GM23338 (cell line): ENCODE measurements at regions not wholly inside any gene's neighbourhood (a gene's known extent, or its start where the extent isn't known, plus 50 kb on each side); places are given as distances from the start of the nearest gene placed in this dataset.

Source experiments
- ATAC-seq: fragments of 200-7000 bp; cut with Tn5 transposase; 3 replicates; pipeline ENCODE4 v1.9.1; 2020
- DNase-seq: peaks from one replicate; pipeline ENCODE4 v3.0.0-alpha.2; 2015; ENCODE audit warnings: low spot score
- H2AFZ ChIP-seq: fragments of 200-600 bp; sonication (generic); 2 replicates; pipeline ENCODE4 v1.8.0; 2016; ENCODE audit warnings: antibody characterized with exemption, mild to moderate bottlenecking, moderate library complexity
- H3F3A ChIP-seq: fragments of 200-600 bp; sonication (generic); replicated peaks from 2 replicates; pipeline ENCODE4 v1.8.0; 2017; ENCODE audit warnings: antibody characterized with exemption, mixed run types, low read depth
- H3K27ac ChIP-seq: fragments of 200-600 bp; sonication (generic); 2 replicates; pipeline ENCODE4 v1.6.1; 2016; ENCODE audit warnings: low read depth
- H3K27me3 ChIP-seq: fragments of 200-600 bp; sonication (generic); 2 replicates; pipeline ENCODE4 v1.8.0; 2016; ENCODE audit warnings: mild to moderate bottlenecking, mixed run types, moderate library complexity; ENCODE audit not compliant: insufficient read depth
- H3K36me3 ChIP-seq: fragments of 200-600 bp; sonication (generic); 2 replicates; pipeline ENCODE4 v1.8.0; 2016; ENCODE audit warnings: mild to moderate bottlenecking; ENCODE audit not compliant: insufficient read depth
- H3K4me1 ChIP-seq: fragments of 200-600 bp; sonication (generic); 2 replicates; pipeline ENCODE4 v1.8.0; 2016; ENCODE audit warnings: mild to moderate bottlenecking, moderate library complexity; ENCODE audit not compliant: insufficient read depth
- H3K4me2 ChIP-seq: fragments of 200-600 bp; sonication (generic); 2 replicates; pipeline ENCODE4 v1.7.1; 2017; ENCODE audit warnings: mixed run types
- H3K4me3 ChIP-seq: fragments of 200-600 bp; sonication (generic); 2 replicates; pipeline ENCODE4 v1.6.1; 2016; ENCODE audit warnings: mixed run types
- H3K79me2 ChIP-seq: fragments of 200-600 bp; sonication (generic); replicated peaks from 2 replicates; pipeline ENCODE4 v1.8.0; 2017; ENCODE audit warnings: mild to moderate bottlenecking; ENCODE audit not compliant: insufficient read depth
- H3K9me2 ChIP-seq: fragments of 200-600 bp; sonication (generic); 2 replicates; pipeline ENCODE4 v1.8.0; 2017; ENCODE audit not compliant: insufficient read depth
- H4K20me1 ChIP-seq: fragments of 200-600 bp; sonication (generic); replicated peaks from 2 replicates; pipeline ENCODE4 v1.8.0; 2017; ENCODE audit warnings: mild to moderate bottlenecking; ENCODE audit not compliant: insufficient read depth
- H3K27ac Mint-ChIP-seq: 2 replicates; pipeline ENCODE4 v1.8.0; 2020; ENCODE audit warnings: inconsistent platforms, mild to moderate bottlenecking, moderate library complexity, mixed read lengths
- H3K27me3 Mint-ChIP-seq: 3 replicates; pipeline ENCODE4 v1.8.0; 2022; ENCODE audit warnings: low read depth, mild to moderate bottlenecking, moderate library complexity, mixed read lengths, inconsistent platforms; ENCODE audit not compliant: insufficient read depth, poor library complexity
- H3K36me3 Mint-ChIP-seq: 3 replicates; pipeline ENCODE4 v1.8.0; 2021; ENCODE audit warnings: low read depth, mild to moderate bottlenecking, inconsistent platforms, moderate library complexity, mixed read lengths
- H3K4me1 Mint-ChIP-seq: 3 replicates; pipeline ENCODE4 v1.8.0; 2020; ENCODE audit warnings: mild to moderate bottlenecking, inconsistent platforms, mixed read lengths
- H3K4me3 Mint-ChIP-seq: 3 replicates; pipeline ENCODE4 v1.8.0; 2021; ENCODE audit warnings: moderate library complexity, mild to moderate bottlenecking, inconsistent platforms, mixed read lengths
- H3K9me3 Mint-ChIP-seq: 3 replicates; pipeline ENCODE4 v1.8.0; 2020; ENCODE audit warnings: moderate library complexity, mild to moderate bottlenecking, inconsistent platforms, mixed read lengths
- CREB1 ChIP-seq: fragments of 250-450 bp; sonication (Bioruptor Pico); IDR thresholded peaks from 2 replicates; pipeline ENCODE4 v1.5.0; 2020; ENCODE audit warnings: low read depth, mild to moderate bottlenecking, moderate library complexity
- CTCF ChIP-seq, 2 experiments: fragments of 200-600 bp in 1 of 2; sonication (generic) in 1 of 2; conservative IDR thresholded peaks; 2 replicates each; pipeline versions ENCODE4 v1.5.1 to v1.6.1; 2016 to 2017; ENCODE audit warnings: antibody characterized with exemption in 2 of 2, low read depth in 2 of 2, mild to moderate bottlenecking in 2 of 2, moderate library complexity in 1 of 2
- EZH2 ChIP-seq: fragments of 200-600 bp; sonication (generic); IDR thresholded peaks from one replicate; pipeline ENCODE4 v1.8.0; 2017; ENCODE audit warnings: antibody characterized with exemption, mild to moderate bottlenecking, low read depth; ENCODE audit not compliant: unreplicated experiment
- EZH2phosphoT487 ChIP-seq: fragments of 200-600 bp; sonication (generic); IDR thresholded peaks from one replicate; pipeline ENCODE4 v1.8.1; 2018; ENCODE audit warnings: antibody characterized with exemption; ENCODE audit not compliant: unreplicated experiment
- JUNB ChIP-seq: IDR thresholded peaks from one replicate; pipeline ENCODE4 v1.6.1; 2016; ENCODE audit warnings: antibody characterized with exemption; ENCODE audit not compliant: unreplicated experiment
- NANOG ChIP-seq: IDR thresholded peaks from 2 replicates; pipeline ENCODE4 v1.6.1; 2016; ENCODE audit warnings: antibody characterized with exemption, borderline replicate concordance
- POLR2AphosphoS5 ChIP-seq: IDR thresholded peaks from 2 replicates; pipeline ENCODE4 v1.6.1; 2016; ENCODE audit warnings: antibody characterized with exemption, low read depth
- REST ChIP-seq: IDR thresholded peaks from one replicate; pipeline ENCODE4 v1.6.1; 2018; ENCODE audit warnings: antibody characterized with exemption; ENCODE audit not compliant: unreplicated experiment
- STAT1 ChIP-seq: IDR thresholded peaks from one replicate; pipeline ENCODE4 v1.6.1; 2016; ENCODE audit warnings: antibody characterized with exemption; ENCODE audit not compliant: unreplicated experiment
- ZNF114 ChIP-seq: fragments of 250-450 bp; sonication (Bioruptor Pico); IDR thresholded peaks from 2 replicates; pipeline ENCODE4 v1.5.0; 2020; ENCODE audit warnings: mild to moderate bottlenecking, moderate library complexity
- ZNF331 ChIP-seq: fragments of 250-450 bp; sonication (Bioruptor Pico); IDR thresholded peaks from 2 replicates; pipeline ENCODE4 v1.5.0; 2020; ENCODE audit warnings: low read depth, mild to moderate bottlenecking, moderate library complexity
- ZNF462 ChIP-seq: fragments of 250-450 bp; sonication (Bioruptor Pico); IDR thresholded peaks from 2 replicates; pipeline ENCODE4 v1.5.0; 2020; ENCODE audit warnings: mild to moderate bottlenecking, moderate library complexity
- TF ChIP-seq, protein P1 (sequence below): IDR thresholded peaks from 2 replicates; pipeline ENCODE4 v1.6.1; 2016; ENCODE audit warnings: antibody characterized with exemption

DNA sequence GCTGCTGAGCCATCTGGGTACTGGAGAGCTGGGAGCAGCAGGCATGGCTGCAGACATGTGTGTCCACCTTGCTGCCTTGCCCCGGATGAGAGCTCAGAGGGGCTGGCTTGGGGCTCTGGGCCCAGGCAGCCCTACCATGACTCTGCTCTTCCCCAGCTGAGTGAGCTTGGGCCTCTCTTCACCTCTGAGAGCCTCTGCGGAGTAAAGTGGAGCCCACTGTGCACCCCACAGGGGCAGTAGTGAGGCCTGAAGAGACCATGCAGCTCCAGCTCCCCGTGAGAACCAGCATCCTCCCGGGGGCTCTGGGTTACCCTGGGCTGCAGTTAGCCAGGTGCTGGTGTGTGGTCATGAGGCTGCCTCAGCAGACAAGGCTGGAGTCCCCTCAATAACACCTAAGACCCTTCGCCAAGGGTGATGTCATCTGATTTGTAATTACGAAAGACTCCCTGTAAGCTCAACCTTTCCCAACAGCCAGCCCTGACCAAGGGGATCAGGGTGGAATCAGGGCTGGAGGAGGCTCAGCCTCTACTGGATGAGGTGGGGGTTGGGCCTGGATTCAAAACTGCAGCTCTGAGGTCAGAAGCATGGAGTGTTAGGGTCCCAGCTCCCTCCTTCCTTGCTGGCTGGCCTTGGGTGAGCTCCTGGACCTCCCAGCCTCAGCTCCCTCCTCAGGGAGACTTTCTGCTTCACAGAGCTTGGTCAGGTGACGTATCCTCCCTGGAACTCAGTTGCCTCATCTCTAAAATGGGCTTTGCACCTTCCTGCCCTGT, 308.0 kb downstream of the MATN1 start:
- Mint-ChIP-seq H3K9me3 (no peaks in the 10 kb centered on the region; the same call in 2 of the 3 replicates), H3K4me3 (no peak overlapping the region), H3K4me1 (no peaks in the 10 kb centered on the region), H3K27me3 (peaks cover 10% of the 10 kb centered on the region), H3K27ac (no peak overlapping the region), H3K36me3 (no peaks in the 10 kb centered on the region)
- Histone ChIP-seq H3K79me2 (no peaks in the 10 kb centered on the region), H2AFZ (no peak overlapping the region), H3F3A (no peaks in the 10 kb centered on the region), H3K36me3 (no peaks in the 10 kb centered on the region), H3K4me3 (no peak overlapping the region), H4K20me1 (no peaks in the 10 kb centered on the region), H3K9me2 (no peaks in the 10 kb centered on the region), H3K4me2 (no peak overlapping the region), H3K27ac (no peak overlapping the region), H3K4me1 (no peaks in the 10 kb centered on the region), H3K27me3 (no peaks in the 10 kb centered on the region)
- ATAC-seq (peak; percentile 43), DNase-seq (no peak)
- no peak for TF ChIP-seq NANOG
- no peak for TF ChIP-seq REST
- TF ChIP-seq EZH2 = no peak
- no peak for TF ChIP-seq EZH2phosphoT487
- TF ChIP-seq CREB1 = no peak
- no peak for TF ChIP-seq ZNF331 (CRISPR knock-in tag)
- TF ChIP-seq, protein P1, sequence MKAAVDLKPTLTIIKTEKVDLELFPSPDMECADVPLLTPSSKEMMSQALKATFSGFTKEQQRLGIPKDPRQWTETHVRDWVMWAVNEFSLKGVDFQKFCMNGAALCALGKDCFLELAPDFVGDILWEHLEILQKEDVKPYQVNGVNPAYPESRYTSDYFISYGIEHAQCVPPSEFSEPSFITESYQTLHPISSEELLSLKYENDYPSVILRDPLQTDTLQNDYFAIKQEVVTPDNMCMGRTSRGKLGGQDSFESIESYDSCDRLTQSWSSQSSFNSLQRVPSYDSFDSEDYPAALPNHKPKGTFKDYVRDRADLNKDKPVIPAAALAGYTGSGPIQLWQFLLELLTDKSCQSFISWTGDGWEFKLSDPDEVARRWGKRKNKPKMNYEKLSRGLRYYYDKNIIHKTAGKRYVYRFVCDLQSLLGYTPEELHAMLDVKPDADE = no peak
- no peak for TF ChIP-seq ZNF114 (CRISPR knock-in tag)
- no peak for TF ChIP-seq ZNF462 (CRISPR knock-in tag)
- TF ChIP-seq STAT1 = no peak
- no peak for TF ChIP-seq POLR2AphosphoS5
- no peak for TF ChIP-seq JUNB
- no peak for TF ChIP-seq CTCF (conservative IDR thresholded peaks at IDR 0.05; ENCODE audit: low read depth in 2 of 2)
